ENCODE measurements at regions not wholly inside any gene's neighbourhood (a gene's known extent, or its start where the extent isn't known, plus 50 kb on each side); places are given as distances from the start of the nearest gene placed in this dataset.
A peak's percentile ranks its signal among the peaks of the same experiment; 100 is the strongest.

DNA sequence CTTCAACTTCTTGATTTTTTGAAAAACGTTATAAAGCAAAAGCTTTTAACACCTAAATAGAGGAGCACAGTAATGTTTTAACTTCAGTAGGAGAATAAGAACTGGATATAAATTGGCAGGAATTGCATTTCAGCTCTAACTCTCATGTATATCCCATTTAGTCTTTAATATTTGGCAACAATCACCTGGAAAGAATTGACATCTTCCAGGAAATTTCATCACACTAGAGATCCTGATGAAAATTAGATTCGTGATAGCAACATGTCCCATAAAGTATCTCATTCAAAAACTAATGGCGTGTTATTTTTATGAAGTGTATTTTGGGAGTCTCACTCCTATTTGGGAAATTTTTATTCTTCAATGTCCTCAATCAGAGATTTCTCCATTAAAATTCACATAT lies 131.1 kb upstream of the DNAJC10 start:
- Histone ChIP-seq H3K4me2 (ENCODE audit: low read depth, low read length, poor library complexity, severe bottlenecking) (no peak overlapping the region), H3K9ac (ENCODE audit: low read depth, low read length, poor library complexity, severe bottlenecking) (no peak overlapping the region)

DNA sequence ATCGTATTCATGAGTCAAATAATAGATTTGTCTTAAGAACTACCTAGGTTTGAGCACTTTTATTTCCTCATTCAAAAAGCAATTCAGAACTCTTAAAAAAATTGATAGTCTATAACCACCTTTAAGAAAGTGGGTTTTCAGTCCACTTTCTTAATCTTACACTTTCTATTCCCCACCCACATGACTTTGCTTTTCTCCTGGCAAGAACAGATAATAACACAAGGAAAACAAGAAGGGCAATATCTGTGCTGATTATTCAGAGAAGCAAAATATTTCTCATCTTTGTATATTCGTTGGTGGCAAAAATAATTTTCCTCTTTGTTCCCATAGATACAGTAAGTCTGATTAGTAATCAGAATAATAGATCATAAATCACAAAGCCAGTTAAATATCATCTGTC lies 130.6 kb upstream of the DNAJC10 start:
- Histone ChIP-seq H3K4me2 (ENCODE audit: low read depth, low read length, poor library complexity, severe bottlenecking) (no peak overlapping the region), H2AFZ (ENCODE audit: low read length) (no peak overlapping the region), H3K4me1 (ENCODE audit: insufficient read depth, low read length, poor library complexity, severe bottlenecking) (no peaks in the 10 kb centered on the region), H3K36me3 (ENCODE audit: insufficient read depth, low read length) (no peaks in the 10 kb centered on the region), H3F3A (ENCODE audit: low read depth) (no peaks in the 10 kb centered on the region), H3K4me3 (ENCODE audit: low read length, poor library complexity, severe bottlenecking) (no peak overlapping the region), H4K20me1 (ENCODE audit: insufficient read depth, low read length, poor library complexity, severe bottlenecking) (no peaks in the 10 kb centered on the region), H3K9ac (ENCODE audit: low read depth, low read length, poor library complexity, severe bottlenecking) (no peak overlapping the region), H3K79me2 (ENCODE audit: insufficient read depth, low read length) (no peaks in the 10 kb centered on the region), H3K27me3 (ENCODE audit: insufficient read depth, low read length, poor library complexity, severe bottlenecking) (no peaks in the 10 kb centered on the region), H3K9me2 (replicated peaks; ENCODE audit: low read depth, low read length) (no peaks in the 10 kb centered on the region), H3K9me3 (ENCODE audit: insufficient read depth, low read depth, low read length) (no peaks in the 10 kb centered on the region)
- TF ChIP-seq EZH2phosphoT487 (IDR thresholded peaks at IDR 0.05; ENCODE audit: borderline replicate concordance) = no peak
- TF ChIP-seq, protein P1, sequence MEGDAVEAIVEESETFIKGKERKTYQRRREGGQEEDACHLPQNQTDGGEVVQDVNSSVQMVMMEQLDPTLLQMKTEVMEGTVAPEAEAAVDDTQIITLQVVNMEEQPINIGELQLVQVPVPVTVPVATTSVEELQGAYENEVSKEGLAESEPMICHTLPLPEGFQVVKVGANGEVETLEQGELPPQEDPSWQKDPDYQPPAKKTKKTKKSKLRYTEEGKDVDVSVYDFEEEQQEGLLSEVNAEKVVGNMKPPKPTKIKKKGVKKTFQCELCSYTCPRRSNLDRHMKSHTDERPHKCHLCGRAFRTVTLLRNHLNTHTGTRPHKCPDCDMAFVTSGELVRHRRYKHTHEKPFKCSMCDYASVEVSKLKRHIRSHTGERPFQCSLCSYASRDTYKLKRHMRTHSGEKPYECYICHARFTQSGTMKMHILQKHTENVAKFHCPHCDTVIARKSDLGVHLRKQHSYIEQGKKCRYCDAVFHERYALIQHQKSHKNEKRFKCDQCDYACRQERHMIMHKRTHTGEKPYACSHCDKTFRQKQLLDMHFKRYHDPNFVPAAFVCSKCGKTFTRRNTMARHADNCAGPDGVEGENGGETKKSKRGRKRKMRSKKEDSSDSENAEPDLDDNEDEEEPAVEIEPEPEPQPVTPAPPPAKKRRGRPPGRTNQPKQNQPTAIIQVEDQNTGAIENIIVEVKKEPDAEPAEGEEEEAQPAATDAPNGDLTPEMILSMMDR (conservative IDR thresholded peaks at IDR 0.05; ENCODE audit: low read length) = no peak

More for the DNA sequence above, 131.1 kb upstream of the DNAJC10 start:
- Histone ChIP-seq H4K20me1 (ENCODE audit: insufficient read depth, low read length, poor library complexity, severe bottlenecking) (no peaks in the 10 kb centered on the region), H3K4me3 (ENCODE audit: low read length, poor library complexity, severe bottlenecking) (no peak overlapping the region), H3F3A (ENCODE audit: low read depth) (no peaks in the 10 kb centered on the region), H3K9me3 (ENCODE audit: insufficient read depth, low read depth, low read length) (no peaks in the 10 kb centered on the region), H3K9me2 (replicated peaks; ENCODE audit: low read depth, low read length) (no peaks in the 10 kb centered on the region), H3K79me2 (ENCODE audit: insufficient read depth, low read length) (no peaks in the 10 kb centered on the region), H2AFZ (ENCODE audit: low read length) (no peak overlapping the region), H3K27me3 (ENCODE audit: insufficient read depth, low read length, poor library complexity, severe bottlenecking) (no peaks in the 10 kb centered on the region), H3K36me3 (ENCODE audit: insufficient read depth, low read length) (no peaks in the 10 kb centered on the region), H3K4me1 (ENCODE audit: insufficient read depth, low read length, poor library complexity, severe bottlenecking) (no peaks in the 10 kb centered on the region)
- TF ChIP-seq EZH2phosphoT487 (IDR thresholded peaks at IDR 0.05; ENCODE audit: borderline replicate concordance) = no peak
- TF ChIP-seq, protein P1 (conservative IDR thresholded peaks at IDR 0.05; ENCODE audit: low read length) = no peak

DNA sequence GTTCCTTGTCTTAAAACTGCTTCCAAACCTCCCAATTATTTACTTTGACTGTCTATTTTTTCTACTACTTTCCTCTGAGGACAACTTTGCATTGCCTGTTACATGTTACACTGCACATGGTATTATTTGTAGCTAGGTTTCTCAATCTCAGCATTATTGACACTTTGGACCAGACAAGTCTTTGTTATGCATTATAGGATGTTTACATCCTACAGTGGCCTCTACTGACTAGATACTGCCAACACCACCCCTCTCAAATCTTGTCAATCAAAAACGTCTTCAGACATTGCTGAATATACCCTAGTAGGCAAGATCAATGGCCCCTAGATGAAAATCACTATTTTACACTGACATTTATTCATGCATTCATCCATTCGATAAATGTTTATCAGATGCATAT lies 129.6 kb upstream of the DNAJC10 start:
- no peaks in the 10 kb centered on the region for H4K20me1 ChIP-seq (ENCODE audit: insufficient read depth, low read length, poor library complexity, severe bottlenecking)
- no peak overlapping the region for H3K4me3 ChIP-seq (ENCODE audit: low read length, poor library complexity, severe bottlenecking)
- no peak overlapping the region for H3K4me2 ChIP-seq (ENCODE audit: low read depth, low read length, poor library complexity, severe bottlenecking)
- no peaks in the 10 kb centered on the region for H3K9me3 ChIP-seq (ENCODE audit: insufficient read depth, low read depth, low read length)
- H3K9me2 ChIP-seq (replicated peaks; ENCODE audit: low read depth, low read length) = no peaks in the 10 kb centered on the region
- no peak for TF ChIP-seq EZH2phosphoT487 (IDR thresholded peaks at IDR 0.05; ENCODE audit: borderline replicate concordance)
- TF ChIP-seq, protein P1 (conservative IDR thresholded peaks at IDR 0.05; ENCODE audit: low read length) = peak; percentile 45
- H3K27me3 ChIP-seq (ENCODE audit: insufficient read depth, low read length, poor library complexity, severe bottlenecking) = no peaks in the 10 kb centered on the region
- no peaks in the 10 kb centered on the region for H3K79me2 ChIP-seq (ENCODE audit: insufficient read depth, low read length)
- H3K4me1 ChIP-seq (ENCODE audit: insufficient read depth, low read length, poor library complexity, severe bottlenecking) = no peaks in the 10 kb centered on the region
- H2AFZ ChIP-seq (ENCODE audit: low read length) = no peak overlapping the region
- H3F3A ChIP-seq (ENCODE audit: low read depth) = no peaks in the 10 kb centered on the region
- H3K9ac ChIP-seq (ENCODE audit: low read depth, low read length, poor library complexity, severe bottlenecking) = no peak overlapping the region
- H3K36me3 ChIP-seq (ENCODE audit: insufficient read depth, low read length) = no peaks in the 10 kb centered on the region
